Amniotic epithelial cell (primary cell): ENCODE measurements at regions not wholly inside any gene's neighbourhood (a gene's known extent, or its start where the extent isn't known, plus 50 kb on each side); places are given as distances from the start of the nearest gene placed in this dataset.
"Not testable (repeated sequence)": the region's sequence is repeated elsewhere in the genome, so short reads cannot be mapped to it uniquely, and the experiment has no call there.

Experiments
- DNase-seq: peaks from one replicate; pipeline ENCODE4 v3.0.0-alpha.2; 2010; ENCODE audit warnings: low read depth

- DNase-seq = not testable (repeated sequence)
These were observed 78.7 kb upstream of the DRD5 start for GRCh38 chr4:9702696-9703095.

GRCh38 chr4:9703391-9703790 lies 78.0 kb upstream of the DRD5 start:
- DNase-seq = no peak

- DNase-seq = not testable (repeated sequence)
These were observed 77.3 kb upstream of the DRD5 start for GRCh38 chr4:9704126-9704525.

GRCh38 chr4:9704551-9705332 lies 76.7 kb upstream of the DRD5 start:
- no peak for DNase-seq

GRCh38 chr4:9707281-9707680 lies 74.2 kb upstream of the DRD5 start:
- not testable (repeated sequence) for DNase-seq

GRCh38 chr4:9707936-9708335 lies 73.5 kb upstream of the DRD5 start:
- not testable (repeated sequence) for DNase-seq

- DNase-seq = no peak
These were observed 71.7 kb upstream of the DRD5 start for GRCh38 chr4:9709724-9710123.

GRCh38 chr4:9715271-9715670 lies 66.2 kb upstream of the DRD5 start:
- not testable (repeated sequence) for DNase-seq

GRCh38 chr4:9716093-9716492 lies 65.3 kb upstream of the DRD5 start:
- no peak for DNase-seq

- DNase-seq = not testable (repeated sequence)
These were observed 63.0 kb upstream of the DRD5 start for GRCh38 chr4:9718246-9718939.

GRCh38 chr4:9722131-9722530 lies 59.3 kb upstream of the DRD5 start:
- not testable (repeated sequence) for DNase-seq
